ENCODE measurements at regions not wholly inside any gene's neighbourhood (a gene's known extent, or its start where the extent isn't known, plus 50 kb on each side); places are given as distances from the start of the nearest gene placed in this dataset.

- H3K9me3 ChIP-seq (ENCODE audit: insufficient read depth, low read length) = peaks cover 11% of the 10 kb centered on the region
- DNase-seq (ENCODE audit: low read depth, low spot score) = no peak
- TF ChIP-seq YY1 (IDR thresholded peaks at IDR 0.05; ENCODE audit: insufficient read depth, insufficient read length) (no peak), SUZ12 (IDR thresholded peaks at IDR 0.05; ENCODE audit: extremely low read depth, insufficient read depth, insufficient read length) (no peak), ZNF274 (IDR thresholded peaks at IDR 0.05; ENCODE audit: low read depth, low read length) (no peak)
- H3K36me3 ChIP-seq (ENCODE audit: insufficient read depth, insufficient read length, low read length) = no peaks in the 10 kb centered on the region
- H3K27me3 ChIP-seq (ENCODE audit: insufficient read depth, insufficient read length) = no peaks in the 10 kb centered on the region
- no peak overlapping the region for H3K9ac ChIP-seq (ENCODE audit: insufficient read length, low read depth)
- H3K4me1 ChIP-seq (ENCODE audit: insufficient read depth, insufficient read length) = no peaks in the 10 kb centered on the region
- no peak overlapping the region for H3K4me3 ChIP-seq (ENCODE audit: insufficient read length, low read depth)
Measured at GRCh38 chr19:31430381-31430780, 81.1 kb upstream of the TSHZ3 start.

DNA sequence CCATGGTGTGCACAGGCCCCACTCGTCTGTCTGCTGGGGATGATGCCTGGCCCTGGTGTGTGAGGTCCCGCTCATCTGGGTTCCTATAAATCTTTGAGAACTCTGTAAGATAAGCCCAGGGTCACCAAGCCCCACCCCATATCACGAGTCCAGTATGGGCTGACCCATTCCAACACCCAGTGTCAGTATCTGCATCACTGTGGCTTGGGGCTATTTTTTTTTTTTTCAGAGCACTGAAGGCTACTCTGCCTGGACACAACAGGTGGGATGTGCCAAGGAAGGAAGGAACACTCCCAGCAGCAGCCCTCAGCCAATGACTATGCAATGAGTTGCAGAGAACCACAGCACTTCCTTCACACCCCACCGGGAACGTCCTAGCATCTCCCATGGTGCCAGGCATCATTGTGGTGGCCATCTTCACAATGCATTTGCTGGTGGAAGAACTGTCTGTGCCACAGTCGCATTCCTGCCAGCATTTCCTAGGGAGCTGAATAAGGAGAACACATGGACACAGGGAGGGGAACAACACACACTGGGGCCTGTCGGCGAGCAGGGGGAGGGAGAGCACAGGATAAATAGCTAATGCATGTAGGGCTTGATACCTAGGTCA lies 83.1 kb upstream of the TSHZ3 start:
- TF ChIP-seq SUZ12 (IDR thresholded peaks at IDR 0.05; ENCODE audit: extremely low read depth, insufficient read depth, insufficient read length) = no peak
- no peak for TF ChIP-seq YY1 (IDR thresholded peaks at IDR 0.05; ENCODE audit: insufficient read depth, insufficient read length)
- no peak for TF ChIP-seq ZNF274 (IDR thresholded peaks at IDR 0.05; ENCODE audit: low read depth, low read length)
- Histone ChIP-seq H3K4me1 (ENCODE audit: insufficient read depth, insufficient read length) (no peaks in the 10 kb centered on the region), H3K4me3 (ENCODE audit: insufficient read length, low read depth) (no peak overlapping the region), H3K36me3 (ENCODE audit: insufficient read depth, insufficient read length, low read length) (no peaks in the 10 kb centered on the region), H3K9ac (ENCODE audit: insufficient read length, low read depth) (no peak overlapping the region), H3K27me3 (ENCODE audit: insufficient read depth, insufficient read length) (no peaks in the 10 kb centered on the region), H3K9me3 (ENCODE audit: insufficient read depth, low read length) (peaks cover 15% of the 10 kb centered on the region)
- DNase-seq (ENCODE audit: low read depth, low spot score) = no peak

DNA sequence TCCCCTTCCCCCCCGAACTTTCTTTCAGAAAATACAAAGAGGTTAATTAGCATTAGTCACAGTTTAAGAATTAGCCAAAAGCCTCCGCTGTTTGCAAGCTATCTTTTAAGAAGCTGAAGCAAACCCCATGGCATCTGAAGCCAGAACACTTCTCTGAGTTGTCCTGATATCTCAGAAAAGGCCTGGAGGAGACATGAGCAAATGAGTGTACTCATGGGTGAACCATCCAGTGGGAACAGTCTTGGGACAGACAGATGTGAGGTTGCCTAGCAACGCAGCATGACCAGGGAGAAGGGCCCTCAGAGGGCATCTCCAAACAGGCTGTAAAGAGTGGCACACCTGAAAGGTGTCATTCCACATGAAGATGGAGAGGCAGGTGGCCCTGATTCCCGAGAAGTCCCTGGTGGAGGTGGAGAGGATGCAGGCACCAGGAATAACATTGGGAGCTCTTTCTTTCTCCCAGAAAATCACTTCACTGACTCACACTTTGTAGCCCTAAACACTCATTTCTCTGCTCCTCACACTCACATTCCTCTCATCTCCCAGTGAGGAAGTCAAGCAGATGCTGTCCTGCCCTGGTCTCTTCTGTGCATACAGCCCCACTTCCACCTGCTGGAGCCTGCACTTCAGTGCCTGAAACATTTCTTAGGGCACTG lies 87.0 kb upstream of the TSHZ3 start:
- H3K4me1 ChIP-seq (ENCODE audit: insufficient read depth, insufficient read length) = no peaks in the 10 kb centered on the region
- H3K27me3 ChIP-seq (ENCODE audit: insufficient read depth, insufficient read length) = no peaks in the 10 kb centered on the region
- no peak overlapping the region for H3K4me3 ChIP-seq (ENCODE audit: insufficient read length, low read depth)
- no peak for DNase-seq (ENCODE audit: low read depth, low spot score)
- no peak overlapping the region for H3K9ac ChIP-seq (ENCODE audit: insufficient read length, low read depth)
- no peaks in the 10 kb centered on the region for H3K36me3 ChIP-seq (ENCODE audit: insufficient read depth, insufficient read length, low read length)
- peaks cover 15% of the 10 kb centered on the region for H3K9me3 ChIP-seq (ENCODE audit: insufficient read depth, low read length)
- TF ChIP-seq SUZ12 (IDR thresholded peaks at IDR 0.05; ENCODE audit: extremely low read depth, insufficient read depth, insufficient read length) (no peak), ZNF274 (IDR thresholded peaks at IDR 0.05; ENCODE audit: low read depth, low read length) (no peak), YY1 (IDR thresholded peaks at IDR 0.05; ENCODE audit: insufficient read depth, insufficient read length) (no peak)

- no peak for TF ChIP-seq ZNF274 (IDR thresholded peaks at IDR 0.05; ENCODE audit: low read depth, low read length)
- Histone ChIP-seq H3K9me3 (ENCODE audit: insufficient read depth, low read length) (peaks cover 12% of the 10 kb centered on the region), H3K9ac (ENCODE audit: insufficient read length, low read depth) (no peak overlapping the region), H3K27me3 (ENCODE audit: insufficient read depth, insufficient read length) (no peaks in the 10 kb centered on the region), H3K36me3 (ENCODE audit: insufficient read depth, insufficient read length, low read length) (no peaks in the 10 kb centered on the region), H3K4me3 (ENCODE audit: insufficient read length, low read depth) (no peak overlapping the region), H3K4me1 (ENCODE audit: insufficient read depth, insufficient read length) (no peaks in the 10 kb centered on the region)
- DNase-seq (ENCODE audit: low read depth, low spot score) = no peak
Measured at GRCh38 chr19:31438401-31439269, 89.4 kb upstream of the TSHZ3 start.

GRCh38 chr19:31439270-31439573 lies 90.0 kb upstream of the TSHZ3 start:
- no peak for DNase-seq (ENCODE audit: low read depth, low spot score)
- H3K4me3 ChIP-seq (ENCODE audit: insufficient read length, low read depth) = no peak overlapping the region
- no peaks in the 10 kb centered on the region for H3K27me3 ChIP-seq (ENCODE audit: insufficient read depth, insufficient read length)
- H3K9ac ChIP-seq (ENCODE audit: insufficient read length, low read depth) = no peak overlapping the region
- no peak for TF ChIP-seq SUZ12 (IDR thresholded peaks at IDR 0.05; ENCODE audit: extremely low read depth, insufficient read depth, insufficient read length)
- TF ChIP-seq YY1 (IDR thresholded peaks at IDR 0.05; ENCODE audit: insufficient read depth, insufficient read length) = no peak
- no peak for TF ChIP-seq ZNF274 (IDR thresholded peaks at IDR 0.05; ENCODE audit: low read depth, low read length)
- H3K9me3 ChIP-seq (ENCODE audit: insufficient read depth, low read length) = 0 out of 2 replicates have a peak, but pooled peaks cover 10% of the 10 kb centered on the region
- no peaks in the 10 kb centered on the region for H3K36me3 ChIP-seq (ENCODE audit: insufficient read depth, insufficient read length, low read length)
- no peaks in the 10 kb centered on the region for H3K4me1 ChIP-seq (ENCODE audit: insufficient read depth, insufficient read length)

GRCh38 chr19:31444931-31445330 lies 95.7 kb upstream of the TSHZ3 start:
- TF ChIP-seq SUZ12 (IDR thresholded peaks at IDR 0.05; ENCODE audit: extremely low read depth, insufficient read depth, insufficient read length) (no peak), ZNF274 (IDR thresholded peaks at IDR 0.05; ENCODE audit: low read depth, low read length) (no peak), YY1 (IDR thresholded peaks at IDR 0.05; ENCODE audit: insufficient read depth, insufficient read length) (no peak)
- Histone ChIP-seq H3K36me3 (ENCODE audit: insufficient read depth, insufficient read length, low read length) (no peaks in the 10 kb centered on the region), H3K4me3 (ENCODE audit: insufficient read length, low read depth) (no peak overlapping the region), H3K9ac (ENCODE audit: insufficient read length, low read depth) (no peak overlapping the region), H3K9me3 (ENCODE audit: insufficient read depth, low read length) (peaks cover 6% of the 10 kb centered on the region; the same call in 1 of the 2 replicates), H3K4me1 (ENCODE audit: insufficient read depth, insufficient read length) (no peaks in the 10 kb centered on the region), H3K27me3 (ENCODE audit: insufficient read depth, insufficient read length) (no peaks in the 10 kb centered on the region)
- DNase-seq (ENCODE audit: low read depth, low spot score) = no peak

GRCh38 chr19:31445406-31445805 lies 96.2 kb upstream of the TSHZ3 start:
- Histone ChIP-seq H3K36me3 (ENCODE audit: insufficient read depth, insufficient read length, low read length) (no peaks in the 10 kb centered on the region), H3K9me3 (ENCODE audit: insufficient read depth, low read length) (peaks cover 6% of the 10 kb centered on the region; the same call in 1 of the 2 replicates), H3K4me3 (ENCODE audit: insufficient read length, low read depth) (no peak overlapping the region), H3K4me1 (ENCODE audit: insufficient read depth, insufficient read length) (no peaks in the 10 kb centered on the region), H3K27me3 (ENCODE audit: insufficient read depth, insufficient read length) (no peaks in the 10 kb centered on the region), H3K9ac (ENCODE audit: insufficient read length, low read depth) (no peak overlapping the region)
- TF ChIP-seq SUZ12 (IDR thresholded peaks at IDR 0.05; ENCODE audit: extremely low read depth, insufficient read depth, insufficient read length) (no peak), YY1 (IDR thresholded peaks at IDR 0.05; ENCODE audit: insufficient read depth, insufficient read length) (no peak), ZNF274 (IDR thresholded peaks at IDR 0.05; ENCODE audit: low read depth, low read length) (no peak)
- no peak for DNase-seq (ENCODE audit: low read depth, low spot score)
